ENCODE measurements at regions not wholly inside any gene's neighbourhood (a gene's known extent, or its start where the extent isn't known, plus 50 kb on each side); places are given as distances from the start of the nearest gene placed in this dataset.

- TF ChIP-seq, protein P1, sequence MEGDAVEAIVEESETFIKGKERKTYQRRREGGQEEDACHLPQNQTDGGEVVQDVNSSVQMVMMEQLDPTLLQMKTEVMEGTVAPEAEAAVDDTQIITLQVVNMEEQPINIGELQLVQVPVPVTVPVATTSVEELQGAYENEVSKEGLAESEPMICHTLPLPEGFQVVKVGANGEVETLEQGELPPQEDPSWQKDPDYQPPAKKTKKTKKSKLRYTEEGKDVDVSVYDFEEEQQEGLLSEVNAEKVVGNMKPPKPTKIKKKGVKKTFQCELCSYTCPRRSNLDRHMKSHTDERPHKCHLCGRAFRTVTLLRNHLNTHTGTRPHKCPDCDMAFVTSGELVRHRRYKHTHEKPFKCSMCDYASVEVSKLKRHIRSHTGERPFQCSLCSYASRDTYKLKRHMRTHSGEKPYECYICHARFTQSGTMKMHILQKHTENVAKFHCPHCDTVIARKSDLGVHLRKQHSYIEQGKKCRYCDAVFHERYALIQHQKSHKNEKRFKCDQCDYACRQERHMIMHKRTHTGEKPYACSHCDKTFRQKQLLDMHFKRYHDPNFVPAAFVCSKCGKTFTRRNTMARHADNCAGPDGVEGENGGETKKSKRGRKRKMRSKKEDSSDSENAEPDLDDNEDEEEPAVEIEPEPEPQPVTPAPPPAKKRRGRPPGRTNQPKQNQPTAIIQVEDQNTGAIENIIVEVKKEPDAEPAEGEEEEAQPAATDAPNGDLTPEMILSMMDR (IDR thresholded peaks at IDR 0.05; ENCODE audit: poor library complexity): no peak
- no peak for TF ChIP-seq EZH2 (IDR thresholded peaks at IDR 0.05; ENCODE audit: borderline replicate concordance)
Observed at GRCh38 chr1:228987736-228988506, 252.6 kb downstream of the RHOU start.

All from hepatocyte (in vitro differentiated cells).